Keratinocyte (primary cell): ENCODE measurements at regions not wholly inside any gene's neighbourhood (a gene's known extent, or its start where the extent isn't known, plus 50 kb on each side); places are given as distances from the start of the nearest gene placed in this dataset.

Source experiments
- DNase-seq: peaks from one replicate; pipeline ENCODE4 v3.0.0-alpha.2; 2011; ENCODE audit warnings: low read depth, missing footprints, low spot score
- FAIRE-seq: peaks from 2 replicates; lab custom pipeline; 2011; peaks lifted over from hg19 to GRCh38; lab: Jason Lieb, UNC
- H2AFZ ChIP-seq: 2 replicates; pipeline ENCODE4 v1.6.0; 2012; ENCODE audit warnings: low read length, control low read depth, inconsistent platforms; ENCODE audit not compliant: control insufficient read depth
- H3K27ac ChIP-seq: 2 replicates; pipeline ENCODE4 v1.5.1; 2011; ENCODE audit warnings: low read length; ENCODE audit not compliant: control insufficient read depth, insufficient read depth
- H3K27me3 ChIP-seq: 3 replicates; pipeline ENCODE4 v1.6.0; 2011; ENCODE audit warnings: low read length; ENCODE audit not compliant: control insufficient read depth, insufficient read depth; ENCODE audit errors: extremely low read depth
- H3K36me3 ChIP-seq, 2 experiments: 2 replicates in 1 of 2; 3 replicates in 1 of 2; pipeline ENCODE4 v1.5.1; 2011; ENCODE audit warnings: low read length in 2 of 2, mild to moderate bottlenecking in 1 of 2; ENCODE audit not compliant: control insufficient read depth in 2 of 2, insufficient read depth in 2 of 2; ENCODE audit errors: extremely low read depth in 1 of 2
- H3K4me1 ChIP-seq: 3 replicates; pipeline ENCODE4 v1.5.1; 2011; ENCODE audit warnings: low read length; ENCODE audit not compliant: control insufficient read depth, insufficient read depth; ENCODE audit errors: extremely low read depth
- H3K4me2 ChIP-seq: 3 replicates; pipeline ENCODE4 v1.6.0; 2011; ENCODE audit warnings: low read depth, low read length; ENCODE audit not compliant: control insufficient read depth, insufficient read depth; ENCODE audit errors: extremely low read depth
- H3K4me3 ChIP-seq, 3 experiments: fragments of 200-600 bp in 1 of 3; sonication (generic) in 1 of 3; 2 replicates in 2 of 3; 3 replicates in 1 of 3; pipeline ENCODE4 v1.5.1; 2011 to 2016; ENCODE audit warnings: low read length in 3 of 3, mild to moderate bottlenecking in 3 of 3, control low read depth in 2 of 3, inconsistent platforms in 1 of 3, low read depth in 1 of 3, mixed read lengths in 1 of 3, mixed run types in 1 of 3, moderate library complexity in 1 of 3; ENCODE audit not compliant: control insufficient read depth in 2 of 3, insufficient read depth in 2 of 3; ENCODE audit errors: extremely low read depth in 1 of 3
- H3K79me2 ChIP-seq: 2 replicates; pipeline ENCODE4 v1.6.0; 2012; ENCODE audit warnings: low read length; ENCODE audit not compliant: control insufficient read depth, insufficient read depth
- H3K9ac ChIP-seq: 3 replicates; pipeline ENCODE4 v1.6.0; 2011; ENCODE audit warnings: low read length; ENCODE audit not compliant: control insufficient read depth, insufficient read depth; ENCODE audit errors: extremely low read depth
- H3K9me1 ChIP-seq: 3 replicates; pipeline ENCODE4 v1.6.0; 2011; ENCODE audit warnings: low read length; ENCODE audit not compliant: control insufficient read depth, insufficient read depth; ENCODE audit errors: extremely low read depth
- H3K9me3 ChIP-seq: 2 replicates; pipeline ENCODE4 v1.5.1; 2012; ENCODE audit warnings: low read depth, low read length; ENCODE audit not compliant: control insufficient read depth
- H4K20me1 ChIP-seq: 3 replicates; pipeline ENCODE4 v1.6.0; 2011; ENCODE audit warnings: low read length; ENCODE audit not compliant: control insufficient read depth, insufficient read depth; ENCODE audit errors: extremely low read depth
- CTCF ChIP-seq, 3 experiments: IDR thresholded peaks in 1 of 3; conservative IDR thresholded peaks in 1 of 3; optimal IDR thresholded peaks in 1 of 3; 2 replicates in 2 of 3; 3 replicates in 1 of 3; pipeline versions ENCODE3 to v1.5.1; 2011; ENCODE audit warnings: low read length in 3 of 3, mild to moderate bottlenecking in 3 of 3, moderate library complexity in 2 of 3, control low read depth in 1 of 3, inconsistent platforms in 1 of 3; ENCODE audit not compliant: insufficient read depth in 2 of 3; ENCODE audit errors: extremely low read depth in 1 of 3
- EZH2 ChIP-seq: IDR thresholded peaks from one replicate; pipeline ENCODE4 v1.6.1; 2012; ENCODE audit warnings: inconsistent platforms, mild to moderate bottlenecking, low read length, moderate library complexity
- dilution Hi-C: fragments of 300-500 bp; cut with MboI; formaldehyde crosslinking; loops from one replicate; pipeline ENCODE4 v1.7.0; 2020; ENCODE audit warnings: low sequenced_read_pairs; ENCODE audit not compliant: extremely low pct_ligation_motif_present

GRCh38 chr11:27945348-27945747 lies 162.6 kb downstream of the KIF18A start:
- H2AFZ ChIP-seq: no peak overlapping the region
- no peak for FAIRE-seq
- H3K27me3 ChIP-seq: no peaks in the 10 kb centered on the region
- H3K36me3 ChIP-seq: no peaks in the 10 kb centered on the region
- no peaks in the 10 kb centered on the region for H3K79me2 ChIP-seq
- dilution Hi-C loops: no loop called here
- no peaks in the 10 kb centered on the region for H4K20me1 ChIP-seq
- H3K9me3 ChIP-seq: no peaks in the 10 kb centered on the region
- no peak overlapping the region for H3K4me3 ChIP-seq
- no peak overlapping the region for H3K9ac ChIP-seq
- no peaks in the 10 kb centered on the region for H3K4me1 ChIP-seq
- TF ChIP-seq CTCF (optimal IDR thresholded peaks at IDR 0.05 in 1 of 3, IDR thresholded peaks at IDR 0.05 in 1 of 3, conservative IDR thresholded peaks at IDR 0.05 in 1 of 3; ENCODE audit: extremely low read depth in 1 of 3, insufficient read depth in 2 of 3, low read length in 3 of 3): no peak
- TF ChIP-seq EZH2: no peak
- no peaks in the 10 kb centered on the region for H3K9me1 ChIP-seq
- no peak overlapping the region for H3K4me2 ChIP-seq
- DNase-seq: no peak
- H3K27ac ChIP-seq: no peak overlapping the region

- no peak overlapping the region for H3K27ac ChIP-seq
- H3K79me2 ChIP-seq: no peaks in the 10 kb centered on the region
- dilution Hi-C loops: no loop called here
- no peaks in the 10 kb centered on the region for H3K36me3 ChIP-seq
- no peaks in the 10 kb centered on the region for H4K20me1 ChIP-seq
- peaks cover 13% of the 10 kb centered on the region for H3K4me1 ChIP-seq
- H3K9me3 ChIP-seq: no peaks in the 10 kb centered on the region
- DNase-seq: no peak
- no peak for TF ChIP-seq EZH2
- no peak for TF ChIP-seq CTCF (optimal IDR thresholded peaks at IDR 0.05 in 1 of 3, IDR thresholded peaks at IDR 0.05 in 1 of 3, conservative IDR thresholded peaks at IDR 0.05 in 1 of 3; ENCODE audit: extremely low read depth in 1 of 3, insufficient read depth in 2 of 3, low read length in 3 of 3)
- H3K9ac ChIP-seq: no peak overlapping the region
- H3K4me2 ChIP-seq: no peak overlapping the region
- no peak overlapping the region for H2AFZ ChIP-seq
- no peak for FAIRE-seq
- H3K9me1 ChIP-seq: no peaks in the 10 kb centered on the region
- no peak overlapping the region for H3K4me3 ChIP-seq
- no peaks in the 10 kb centered on the region for H3K27me3 ChIP-seq
These were observed 169.9 kb downstream of the KIF18A start for GRCh38 chr11:27938011-27938410.
